Type B pancreatic cell (in vitro differentiated cells): ENCODE measurements at regions not wholly inside any gene's neighbourhood (a gene's known extent, or its start where the extent isn't known, plus 50 kb on each side); places are given as distances from the start of the nearest gene placed in this dataset.
A peak's percentile ranks its signal among the peaks of the same experiment; 100 is the strongest.

Experiments used
- DNase-seq: peaks from one replicate; pipeline ENCODE4 v3.0.0; 2021; ENCODE audit warnings: mixed read lengths; ENCODE audit not compliant: unreplicated experiment; ENCODE audit errors: extremely low spot score
- H3K27ac Mint-ChIP-seq: 2 replicates; pipeline ENCODE4 v1.8.0; 2021; ENCODE audit warnings: mild to moderate bottlenecking, mixed read lengths
- H3K27me3 Mint-ChIP-seq: 2 replicates; pipeline ENCODE4 v1.8.0; 2021; ENCODE audit warnings: mixed read lengths
- H3K36me3 Mint-ChIP-seq: 2 replicates; pipeline ENCODE4 v1.8.0; 2021; ENCODE audit warnings: mixed read lengths
- H3K4me1 Mint-ChIP-seq: one replicate; pipeline ENCODE4 v1.8.0; 2021; ENCODE audit warnings: mixed read lengths; ENCODE audit not compliant: unreplicated experiment
- H3K4me3 Mint-ChIP-seq: 2 replicates; pipeline ENCODE4 v1.8.0; 2021; ENCODE audit warnings: mild to moderate bottlenecking, mixed read lengths
- H3K9me3 Mint-ChIP-seq: 2 replicates; pipeline ENCODE4 v1.8.0; 2021; ENCODE audit warnings: mixed read lengths
- TF ChIP-seq, protein P1 (sequence below): fragments of 200-600 bp; sonication (generic); conservative IDR thresholded peaks from 2 replicates; pipeline ENCODE4 v1.5.0; 2021; ENCODE audit warnings: antibody characterized with exemption, mild to moderate bottlenecking

- TF ChIP-seq, protein P1, sequence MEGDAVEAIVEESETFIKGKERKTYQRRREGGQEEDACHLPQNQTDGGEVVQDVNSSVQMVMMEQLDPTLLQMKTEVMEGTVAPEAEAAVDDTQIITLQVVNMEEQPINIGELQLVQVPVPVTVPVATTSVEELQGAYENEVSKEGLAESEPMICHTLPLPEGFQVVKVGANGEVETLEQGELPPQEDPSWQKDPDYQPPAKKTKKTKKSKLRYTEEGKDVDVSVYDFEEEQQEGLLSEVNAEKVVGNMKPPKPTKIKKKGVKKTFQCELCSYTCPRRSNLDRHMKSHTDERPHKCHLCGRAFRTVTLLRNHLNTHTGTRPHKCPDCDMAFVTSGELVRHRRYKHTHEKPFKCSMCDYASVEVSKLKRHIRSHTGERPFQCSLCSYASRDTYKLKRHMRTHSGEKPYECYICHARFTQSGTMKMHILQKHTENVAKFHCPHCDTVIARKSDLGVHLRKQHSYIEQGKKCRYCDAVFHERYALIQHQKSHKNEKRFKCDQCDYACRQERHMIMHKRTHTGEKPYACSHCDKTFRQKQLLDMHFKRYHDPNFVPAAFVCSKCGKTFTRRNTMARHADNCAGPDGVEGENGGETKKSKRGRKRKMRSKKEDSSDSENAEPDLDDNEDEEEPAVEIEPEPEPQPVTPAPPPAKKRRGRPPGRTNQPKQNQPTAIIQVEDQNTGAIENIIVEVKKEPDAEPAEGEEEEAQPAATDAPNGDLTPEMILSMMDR, result no peak
- H3K36me3 Mint-ChIP-seq, result no peaks in the 10 kb centered on the region
- H3K27ac Mint-ChIP-seq, result no peak overlapping the region
- no peaks in the 10 kb centered on the region for H3K9me3 Mint-ChIP-seq
- H3K27me3 Mint-ChIP-seq, result peaks cover 31% of the 10 kb centered on the region
- H3K4me3 Mint-ChIP-seq, result peak overlapping the region; percentile 10
- peaks cover 16% of the 10 kb centered on the region for H3K4me1 Mint-ChIP-seq
- no peak for DNase-seq
Observed at GRCh38 chr2:144650907-144651306, 131.0 kb upstream of the ZEB2 start.

- no peaks in the 10 kb centered on the region for H3K36me3 Mint-ChIP-seq
- H3K27me3 Mint-ChIP-seq, result peaks cover 19% of the 10 kb centered on the region
- H3K27ac Mint-ChIP-seq, result no peak overlapping the region
- H3K4me1 Mint-ChIP-seq, result peaks cover 21% of the 10 kb centered on the region
- no peak overlapping the region for H3K4me3 Mint-ChIP-seq
- DNase-seq, result no peak
- TF ChIP-seq, protein P1, result no peak
- no peaks in the 10 kb centered on the region for H3K9me3 Mint-ChIP-seq
Observed at GRCh38 chr2:144648837-144649465, 129.0 kb upstream of the ZEB2 start.

DNA sequence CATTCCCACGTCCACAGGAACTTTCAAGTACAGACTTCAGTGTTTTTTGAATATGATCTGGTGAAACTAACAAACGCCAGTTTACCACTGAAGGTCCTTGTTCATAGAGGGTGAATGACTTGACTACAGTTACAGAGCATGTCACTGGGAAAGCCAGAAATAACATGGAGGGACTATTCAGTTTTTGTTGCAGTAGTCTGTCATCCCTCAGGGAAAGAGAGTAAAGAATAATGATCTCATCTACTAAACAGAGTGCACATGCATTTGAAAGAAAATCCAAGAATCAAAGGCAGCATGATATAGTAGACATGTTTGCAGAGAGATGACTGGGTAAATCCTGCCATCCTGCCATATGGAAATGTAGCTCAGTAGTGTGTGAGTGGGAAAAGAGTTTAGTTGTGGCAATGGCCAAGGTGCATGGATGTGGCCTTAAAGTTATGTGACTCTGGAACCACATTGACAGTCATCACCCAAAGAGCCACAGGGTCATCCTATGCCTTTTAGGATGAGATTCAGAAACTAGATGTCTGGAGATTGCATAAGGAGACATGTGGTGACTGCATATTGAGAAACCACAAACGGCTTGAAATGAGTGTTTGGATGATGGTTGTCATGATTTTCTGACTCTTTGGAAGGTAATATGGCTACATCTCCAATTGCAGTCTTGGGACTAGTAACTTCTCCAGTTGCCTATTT is 125.3 kb upstream of the ZEB2 start:
- no peak overlapping the region for H3K4me3 Mint-ChIP-seq
- H3K27ac Mint-ChIP-seq, result no peak overlapping the region
- peaks cover 17% of the 10 kb centered on the region for H3K27me3 Mint-ChIP-seq
- TF ChIP-seq, protein P1, result no peak
- H3K36me3 Mint-ChIP-seq, result no peaks in the 10 kb centered on the region
- peaks cover 12% of the 10 kb centered on the region for H3K4me1 Mint-ChIP-seq
- DNase-seq, result no peak
- H3K9me3 Mint-ChIP-seq, result no peaks in the 10 kb centered on the region

DNA sequence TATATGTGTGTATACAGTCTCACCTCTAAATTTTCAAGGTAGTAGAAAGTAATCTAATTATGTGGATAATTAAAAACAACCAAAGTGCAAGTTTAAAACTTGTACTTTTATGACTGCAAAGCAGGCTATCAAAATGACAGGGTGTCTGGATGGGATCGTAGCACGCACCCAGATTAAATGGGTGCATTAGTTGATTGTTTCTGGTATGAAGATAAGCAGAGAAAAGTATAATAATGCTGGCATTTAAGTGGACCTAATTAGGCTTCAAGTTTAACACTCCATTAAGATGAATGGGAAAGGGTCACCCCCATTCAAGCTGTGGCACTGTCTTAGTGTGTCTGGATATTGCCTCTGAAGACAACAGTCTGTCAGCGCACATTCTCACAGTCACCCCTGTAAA is 124.6 kb upstream of the ZEB2 start:
- Mint-ChIP-seq H3K27me3 (peaks cover 17% of the 10 kb centered on the region), H3K4me1 (peaks cover 12% of the 10 kb centered on the region), H3K4me3 (no peak overlapping the region), H3K9me3 (no peaks in the 10 kb centered on the region), H3K27ac (no peak overlapping the region), H3K36me3 (no peaks in the 10 kb centered on the region)
- DNase-seq, result no peak
- TF ChIP-seq, protein P1, result no peak

GRCh38 chr2:144643537-144644336 is 123.8 kb upstream of the ZEB2 start:
- TF ChIP-seq, protein P1, result no peak
- Mint-ChIP-seq H3K4me3 (no peak overlapping the region), H3K36me3 (no peaks in the 10 kb centered on the region), H3K27ac (no peak overlapping the region), H3K4me1 (peaks cover 5% of the 10 kb centered on the region), H3K27me3 (peaks cover 14% of the 10 kb centered on the region), H3K9me3 (no peaks in the 10 kb centered on the region)
- DNase-seq, result no peak
